PFSK-1 (cell line): ENCODE measurements at regions not wholly inside any gene's neighbourhood (a gene's known extent, or its start where the extent isn't known, plus 50 kb on each side); places are given as distances from the start of the nearest gene placed in this dataset.

Experiments
- POLR2AphosphoS5 ChIP-seq: IDR thresholded peaks from 2 replicates; pipeline ENCODE4 v1.6.1; 2012; ENCODE audit warnings: low read depth, mild to moderate bottlenecking, control low read depth, low read length, moderate library complexity
- SIN3A ChIP-seq: IDR thresholded peaks from 2 replicates; pipeline ENCODE4 v1.6.1; 2012; ENCODE audit warnings: mild to moderate bottlenecking, low read length, moderate library complexity, borderline replicate concordance; ENCODE audit not compliant: insufficient read depth
- TAF1 ChIP-seq: IDR thresholded peaks from 2 replicates; pipeline ENCODE4 v1.6.1; 2012; ENCODE audit warnings: low read length, control low read depth, borderline replicate concordance; ENCODE audit not compliant: insufficient read depth
- TF ChIP-seq, protein P1 (sequence below), 2 experiments: IDR thresholded peaks; 2 replicates each; pipeline versions ENCODE4 v1.6.1 to v1.8.0; 2011 to 2012; ENCODE audit warnings: low read depth in 2 of 2, low read length in 2 of 2, control low read depth in 1 of 2, inconsistent platforms in 1 of 2, mild to moderate bottlenecking in 1 of 2, moderate library complexity in 1 of 2; ENCODE audit not compliant: insufficient read depth in 1 of 2

DNA sequence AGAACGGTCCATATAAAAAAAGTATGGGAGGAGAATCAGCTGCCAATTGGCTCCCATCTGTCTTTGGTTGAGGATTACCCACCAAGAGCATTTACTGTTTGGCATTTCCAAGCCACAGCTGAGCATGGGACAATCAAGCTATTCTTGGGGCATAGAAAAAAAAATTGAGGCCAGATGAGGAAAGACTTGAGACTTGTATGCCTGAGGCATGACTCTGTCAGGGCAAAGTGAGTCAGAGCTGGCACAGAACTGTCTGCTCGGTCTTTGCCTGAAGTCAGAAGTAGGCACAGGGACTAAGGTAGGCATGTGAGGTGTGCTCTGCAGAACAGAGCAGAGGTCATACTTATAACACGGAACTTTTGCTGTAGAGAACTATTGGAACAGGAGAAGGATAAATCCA is 126.5 kb upstream of the CHRM2 start:
- TF ChIP-seq SIN3A: no peak
- TF ChIP-seq TAF1: no peak
- TF ChIP-seq POLR2AphosphoS5: no peak
- TF ChIP-seq, protein P1, sequence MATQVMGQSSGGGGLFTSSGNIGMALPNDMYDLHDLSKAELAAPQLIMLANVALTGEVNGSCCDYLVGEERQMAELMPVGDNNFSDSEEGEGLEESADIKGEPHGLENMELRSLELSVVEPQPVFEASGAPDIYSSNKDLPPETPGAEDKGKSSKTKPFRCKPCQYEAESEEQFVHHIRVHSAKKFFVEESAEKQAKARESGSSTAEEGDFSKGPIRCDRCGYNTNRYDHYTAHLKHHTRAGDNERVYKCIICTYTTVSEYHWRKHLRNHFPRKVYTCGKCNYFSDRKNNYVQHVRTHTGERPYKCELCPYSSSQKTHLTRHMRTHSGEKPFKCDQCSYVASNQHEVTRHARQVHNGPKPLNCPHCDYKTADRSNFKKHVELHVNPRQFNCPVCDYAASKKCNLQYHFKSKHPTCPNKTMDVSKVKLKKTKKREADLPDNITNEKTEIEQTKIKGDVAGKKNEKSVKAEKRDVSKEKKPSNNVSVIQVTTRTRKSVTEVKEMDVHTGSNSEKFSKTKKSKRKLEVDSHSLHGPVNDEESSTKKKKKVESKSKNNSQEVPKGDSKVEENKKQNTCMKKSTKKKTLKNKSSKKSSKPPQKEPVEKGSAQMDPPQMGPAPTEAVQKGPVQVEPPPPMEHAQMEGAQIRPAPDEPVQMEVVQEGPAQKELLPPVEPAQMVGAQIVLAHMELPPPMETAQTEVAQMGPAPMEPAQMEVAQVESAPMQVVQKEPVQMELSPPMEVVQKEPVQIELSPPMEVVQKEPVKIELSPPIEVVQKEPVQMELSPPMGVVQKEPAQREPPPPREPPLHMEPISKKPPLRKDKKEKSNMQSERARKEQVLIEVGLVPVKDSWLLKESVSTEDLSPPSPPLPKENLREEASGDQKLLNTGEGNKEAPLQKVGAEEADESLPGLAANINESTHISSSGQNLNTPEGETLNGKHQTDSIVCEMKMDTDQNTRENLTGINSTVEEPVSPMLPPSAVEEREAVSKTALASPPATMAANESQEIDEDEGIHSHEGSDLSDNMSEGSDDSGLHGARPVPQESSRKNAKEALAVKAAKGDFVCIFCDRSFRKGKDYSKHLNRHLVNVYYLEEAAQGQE (IDR thresholded peaks at IDR 0.05; ENCODE audit: insufficient read depth in 1 of 2, low read depth in 2 of 2, low read length in 2 of 2): no peak
